Neuronal stem cell (in vitro differentiated cells): ENCODE measurements at regions not wholly inside any gene's neighbourhood (a gene's known extent, or its start where the extent isn't known, plus 50 kb on each side); places are given as distances from the start of the nearest gene placed in this dataset.

Experiments used
- DNase-seq: peaks from one replicate; pipeline ENCODE4 v3.0.0-alpha.2; 2013; ENCODE audit warnings: low spot score
- H2AFZ ChIP-seq: one replicate; pipeline ENCODE4 v1.6.1; 2013; ENCODE audit warnings: mild to moderate bottlenecking, low read length, inconsistent platforms
- H2AK5ac ChIP-seq: 2 replicates; pipeline ENCODE4 v1.6.1; 2013; ENCODE audit warnings: low read depth, mild to moderate bottlenecking, inconsistent platforms, low read length, moderate library complexity, mixed read lengths
- H2BK120ac ChIP-seq: 2 replicates; pipeline ENCODE4 v1.6.1; 2013; ENCODE audit warnings: low read depth, mild to moderate bottlenecking, inconsistent platforms, low read length, moderate library complexity, mixed read lengths
- H2BK12ac ChIP-seq: one replicate; pipeline ENCODE4 v1.6.1; 2013; ENCODE audit warnings: low read length, inconsistent platforms
- H2BK15ac ChIP-seq: 2 replicates; pipeline ENCODE4 v1.6.1; 2013; ENCODE audit warnings: mild to moderate bottlenecking, low read length, inconsistent platforms, mixed read lengths
- H2BK5ac ChIP-seq: one replicate; pipeline ENCODE4 v1.6.1; 2013; ENCODE audit warnings: inconsistent platforms, mild to moderate bottlenecking, low read length, moderate library complexity
- H3K14ac ChIP-seq: one replicate; pipeline ENCODE4 v1.6.1; 2013; ENCODE audit warnings: low read length, inconsistent platforms
- H3K18ac ChIP-seq: 2 replicates; pipeline ENCODE4 v1.6.1; 2013; ENCODE audit warnings: low read length, inconsistent platforms
- H3K23ac ChIP-seq: 2 replicates; pipeline ENCODE4 v1.6.1; 2013; ENCODE audit warnings: low read depth, mild to moderate bottlenecking, mixed read lengths, low read length, inconsistent platforms; ENCODE audit not compliant: poor library complexity
- H3K27ac ChIP-seq: replicated peaks from 3 replicates; pipeline ENCODE4 v1.5.1; 2013; ENCODE audit warnings: low read length, inconsistent platforms
- H3K27me3 ChIP-seq, 3 experiments: 2 replicates each; pipeline ENCODE4 v1.6.1; 2013; ENCODE audit warnings: low read length in 3 of 3, mild to moderate bottlenecking in 2 of 3, inconsistent platforms in 1 of 3, low read depth in 1 of 3, mixed read lengths in 1 of 3, moderate library complexity in 1 of 3; ENCODE audit not compliant: control insufficient read depth in 3 of 3, insufficient read depth in 3 of 3
- H3K36me3 ChIP-seq, 2 donors: replicated peaks in 1 of 2; 2 replicates each; pipeline ENCODE4 v1.6.1; 2013; ENCODE audit warnings: low read length in 2 of 2; ENCODE audit not compliant: control insufficient read depth in 2 of 2, insufficient read depth in 2 of 2
- H3K4ac ChIP-seq: 2 replicates; pipeline ENCODE4 v1.6.1; 2013; ENCODE audit warnings: inconsistent platforms, mild to moderate bottlenecking, low read length, moderate library complexity
- H3K4me1 ChIP-seq, 2 donors: 1 replicate in 1 of 2; 2 replicates in 1 of 2; pipeline ENCODE4 v1.6.1; 2013; ENCODE audit warnings: low read length in 2 of 2, low read depth in 1 of 2; ENCODE audit not compliant: control insufficient read depth in 2 of 2, insufficient read depth in 1 of 2
- H3K4me2 ChIP-seq: one replicate; pipeline ENCODE4 v1.6.1; 2013; ENCODE audit warnings: mild to moderate bottlenecking, low read length, inconsistent platforms; ENCODE audit not compliant: insufficient read depth, poor library complexity, severe bottlenecking
- H3K4me3 ChIP-seq, 2 donors: 2 replicates each; pipeline ENCODE4 v1.5.1; 2013; ENCODE audit warnings: low read length in 2 of 2, mild to moderate bottlenecking in 2 of 2, inconsistent platforms in 1 of 2, moderate library complexity in 1 of 2
- H3K79me1 ChIP-seq: one replicate; pipeline ENCODE4 v1.6.1; 2013; ENCODE audit warnings: low read depth, mild to moderate bottlenecking, inconsistent platforms, low read length, moderate library complexity
- H3K9ac ChIP-seq: one replicate; pipeline ENCODE4 v1.6.1; 2013; ENCODE audit warnings: mild to moderate bottlenecking, low read depth, low read length, inconsistent platforms; ENCODE audit not compliant: poor library complexity
- H3K9me3 ChIP-seq, 2 donors: replicated peaks in 1 of 2; 2 replicates each; pipeline versions ENCODE3 to v1.6.1; 2013; ENCODE audit warnings: low read length in 2 of 2, mild to moderate bottlenecking in 2 of 2, inconsistent platforms in 1 of 2, low read depth in 1 of 2, mixed read lengths in 1 of 2, moderate library complexity in 1 of 2; ENCODE audit not compliant: control insufficient read depth in 2 of 2, insufficient read depth in 1 of 2
- H4K8ac ChIP-seq: one replicate; pipeline ENCODE4 v1.6.1; 2013; ENCODE audit warnings: low read depth, mild to moderate bottlenecking, inconsistent platforms, low read length, moderate library complexity
- H4K91ac ChIP-seq: one replicate; pipeline ENCODE4 v1.6.1; 2013; ENCODE audit warnings: low read length, low read depth, mild to moderate bottlenecking, inconsistent platforms; ENCODE audit not compliant: poor library complexity
- WGBS, 2 donors: extraction: QIAGEN DNeasy Blood & Tissue Kit; methylation state at CpG; one replicate each; pipeline ENCODE4 v1.1.7; 2013; ENCODE audit warnings: missing lambda C conversion rate in 2 of 2, mixed read lengths in 1 of 2; ENCODE audit not compliant: insufficient read length in 2 of 2, insufficient replicate concordance in 1 of 2; ENCODE audit errors: extremely low coverage in 2 of 2; 5-methylcytosine and 5-hydroxymethylcytosine counted together

GRCh38 chr7:68272507-68272906, 1275.9 kb downstream of the TYW1 start:
- Histone ChIP-seq H3K79me1 (no peaks in the 10 kb centered on the region), H4K8ac (no peak overlapping the region), H2BK5ac (no peak overlapping the region), H3K9me3 (peaks cover 0 to 2% of the 10 kb centered on the region in 2 donors), H3K27me3 (no peaks in the 10 kb centered on the region), H3K14ac (no peak overlapping the region), H2AFZ (no peak overlapping the region), H3K4me1 (peaks cover 0 to 2% of the 10 kb centered on the region in 2 donors), H3K4me3 (no peak overlapping the region), H2BK12ac (no peak overlapping the region), H3K4me2 (no peak overlapping the region), H2BK120ac (no peak overlapping the region), H3K4ac (no peak overlapping the region), H3K27ac (no peak overlapping the region), H4K91ac (no peak overlapping the region), H3K36me3 (no peaks in the 10 kb centered on the region), H2BK15ac (no peak overlapping the region), H3K23ac (no peak overlapping the region), H3K18ac (no peak overlapping the region), H2AK5ac (no peak overlapping the region), H3K9ac (no peak overlapping the region)
- WGBS, 2 donors: no CpG with 5 or more reads among the region's 1 CpG
- DNase-seq: no peak

- no peak overlapping the region for H4K8ac ChIP-seq
- no peaks in the 10 kb centered on the region for H3K27me3 ChIP-seq
- H3K36me3 ChIP-seq: no peaks in the 10 kb centered on the region
- no peak overlapping the region for H3K4ac ChIP-seq
- H3K23ac ChIP-seq: no peak overlapping the region
- no peak overlapping the region for H3K4me3 ChIP-seq
- no CpG with 5 or more reads among the region's 7 CpGs for WGBS, 2 donors
- H2AK5ac ChIP-seq: no peak overlapping the region
- H3K27ac ChIP-seq: no peak overlapping the region
- H4K91ac ChIP-seq: no peak overlapping the region
- no peak overlapping the region for H3K4me2 ChIP-seq
- H3K79me1 ChIP-seq: no peaks in the 10 kb centered on the region
- H2BK15ac ChIP-seq: no peak overlapping the region
- H3K9me3 ChIP-seq: no peaks in the 10 kb centered on the region
- no peak overlapping the region for H2BK5ac ChIP-seq
- no peak for DNase-seq
- H3K18ac ChIP-seq: no peak overlapping the region
- H2AFZ ChIP-seq: no peak overlapping the region
- no peak overlapping the region for H3K14ac ChIP-seq
- no peak overlapping the region for H3K9ac ChIP-seq
- H2BK120ac ChIP-seq: no peak overlapping the region
- no peak overlapping the region for H2BK12ac ChIP-seq
- peaks cover 0 to 2% of the 10 kb centered on the region in 2 donors for H3K4me1 ChIP-seq
Measured at GRCh38 chr7:68276725-68277124, 1280.1 kb downstream of the TYW1 start.

GRCh38 chr7:68279827-68280400, 1283.3 kb downstream of the TYW1 start:
- WGBS, 2 donors: no CpG with 5 or more reads among the region's 10 CpGs
- no peak overlapping the region for H2BK120ac ChIP-seq
- peak overlapping the region; percentile 86 for H3K23ac ChIP-seq
- H3K36me3 ChIP-seq: no peaks in the 10 kb centered on the region
- no peaks in the 10 kb centered on the region for H3K79me1 ChIP-seq
- no peak for DNase-seq
- H3K18ac ChIP-seq: no peak overlapping the region
- H3K27me3 ChIP-seq: no peaks in the 10 kb centered on the region
- no peak overlapping the region for H2BK12ac ChIP-seq
- H2AFZ ChIP-seq: no peak overlapping the region
- H3K4me2 ChIP-seq: no peak overlapping the region
- H3K9me3 ChIP-seq: no peaks in the 10 kb centered on the region
- H3K4me1 ChIP-seq: no peaks in the 10 kb centered on the region
- H4K91ac ChIP-seq: no peak overlapping the region
- no peak overlapping the region for H3K27ac ChIP-seq
- no peak overlapping the region for H4K8ac ChIP-seq
- no peak overlapping the region for H2AK5ac ChIP-seq
- peak overlapping the region; percentile 77 for H2BK5ac ChIP-seq
- peak overlapping the region; percentile 30 for H3K9ac ChIP-seq
- H3K4ac ChIP-seq: no peak overlapping the region
- H3K14ac ChIP-seq: peak overlapping the region; percentile 96
- H3K4me3 ChIP-seq: no peak overlapping the region
- peak overlapping the region; percentile 15 for H2BK15ac ChIP-seq

DNA sequence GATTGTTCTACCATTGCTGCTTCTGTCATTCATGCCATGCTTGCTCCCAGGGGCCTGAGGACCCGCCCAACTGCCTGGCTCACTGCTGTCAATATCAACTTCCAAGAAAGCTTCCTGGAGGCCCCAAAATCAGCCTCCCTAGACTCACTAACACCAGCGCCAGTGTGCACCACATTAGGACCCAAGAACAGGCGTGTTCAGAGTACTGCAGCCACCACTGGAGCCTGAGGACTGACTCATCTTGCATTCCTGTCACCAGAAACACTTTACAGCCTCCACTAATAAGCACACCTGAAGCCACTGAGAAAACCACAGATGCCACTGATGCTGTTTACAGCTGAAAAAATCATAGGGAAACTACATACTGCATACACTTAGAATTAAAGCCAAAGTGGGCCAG, 1284.3 kb downstream of the TYW1 start:
- no peak overlapping the region for H3K4ac ChIP-seq
- DNase-seq: no peak
- H2BK12ac ChIP-seq: no peak overlapping the region
- no peak overlapping the region for H4K91ac ChIP-seq
- H3K79me1 ChIP-seq: no peaks in the 10 kb centered on the region
- no peak overlapping the region for H3K9ac ChIP-seq
- H3K18ac ChIP-seq: no peak overlapping the region
- H3K27ac ChIP-seq: no peak overlapping the region
- H3K14ac ChIP-seq: no peak overlapping the region
- no peak overlapping the region for H2AK5ac ChIP-seq
- no peak overlapping the region for H3K4me2 ChIP-seq
- peak overlapping the region; percentile 77 for H2BK5ac ChIP-seq
- no peak overlapping the region for H3K4me3 ChIP-seq
- H3K27me3 ChIP-seq: no peaks in the 10 kb centered on the region
- H3K23ac ChIP-seq: peak overlapping the region; percentile 86
- H2BK120ac ChIP-seq: no peak overlapping the region
- no peak overlapping the region for H4K8ac ChIP-seq
- no peaks in the 10 kb centered on the region for H3K36me3 ChIP-seq
- H2AFZ ChIP-seq: no peak overlapping the region
- H3K9me3 ChIP-seq: no peaks in the 10 kb centered on the region
- H2BK15ac ChIP-seq: peak overlapping the region; percentile 15
- no peaks in the 10 kb centered on the region for H3K4me1 ChIP-seq
- no CpG with 5 or more reads among the region's 3 CpGs for WGBS, 2 donors
